OCI-LY3 (cell line): ENCODE measurements at regions not wholly inside any gene's neighbourhood (a gene's known extent, or its start where the extent isn't known, plus 50 kb on each side); places are given as distances from the start of the nearest gene placed in this dataset.

Source experiments
- H2AFZ ChIP-seq: fragments of 200-600, 300-600 bp; shearing (Covaris generic); 2 replicates; pipeline ENCODE4 v1.6.0; 2014; ENCODE audit warnings: antibody characterized with exemption, low read depth, low read length
- H3K27ac ChIP-seq: fragments of 200-600, 300-600 bp; sonication (generic); 2 replicates; pipeline ENCODE4 v1.5.1; 2014; ENCODE audit warnings: mild to moderate bottlenecking, low read length, moderate library complexity, mixed read lengths
- H3K27me3 ChIP-seq: fragments of 200-600, 300-600 bp; sonication (generic); 2 replicates; pipeline ENCODE4 v1.6.1; 2014; ENCODE audit warnings: low read depth, low read length, mixed read lengths
- H3K36me3 ChIP-seq: fragments of 200-600, 300-600 bp; sonication (generic); replicated peaks from 2 replicates; pipeline ENCODE3; 2014; ENCODE audit warnings: low read depth, low read length, mixed read lengths
- H3K4me1 ChIP-seq: fragments of 300-600, 200-600 bp; sonication (generic); 2 replicates; pipeline ENCODE4 v1.6.1; 2014; ENCODE audit warnings: low read length, mixed read lengths
- H3K4me2 ChIP-seq: fragments of 200-600, 300-600 bp; sonication (generic); 2 replicates; pipeline ENCODE4 v1.6.1; 2014; ENCODE audit warnings: low read length, mixed read lengths
- H3K4me3 ChIP-seq: fragments of 300-600, 200-600 bp; sonication (generic); 2 replicates; pipeline ENCODE4 v1.5.1; 2014; ENCODE audit warnings: antibody characterized with exemption, mild to moderate bottlenecking, low read length, moderate library complexity
- H3K79me2 ChIP-seq: fragments of 300-600, 200-600 bp; shearing (Covaris generic); 2 replicates; pipeline ENCODE4 v1.6.1; 2014; ENCODE audit warnings: mild to moderate bottlenecking, low read length, mixed read lengths
- H3K9ac ChIP-seq: fragments of 300-600, 200-600 bp; shearing (Covaris generic); 2 replicates; pipeline ENCODE4 v1.6.0; 2014; ENCODE audit warnings: mild to moderate bottlenecking, low read length, moderate library complexity
- H3K9me3 ChIP-seq: fragments of 200-600, 300-600 bp; shearing (Covaris generic); 2 replicates; pipeline ENCODE4 v1.6.1; 2014; ENCODE audit warnings: low read length, mixed read lengths; ENCODE audit not compliant: insufficient read depth
- H4K20me1 ChIP-seq: fragments of 200-600, 300-600 bp; sonication (generic); 2 replicates; pipeline ENCODE4 v1.6.1; 2016; ENCODE audit warnings: low read length, mixed read lengths; ENCODE audit not compliant: insufficient read depth
- EZH2phosphoT487 ChIP-seq: fragments of 200-600 bp; shearing (Covaris generic); IDR thresholded peaks from 2 replicates; pipeline ENCODE4 v1.6.1; 2018; ENCODE audit warnings: antibody characterized with exemption, mixed run types, low read depth
- TF ChIP-seq, protein P1 (sequence below): fragments of 200-600, 300-600 bp; sonication (generic); IDR thresholded peaks from 2 replicates; pipeline ENCODE4 v1.5.1; 2014; ENCODE audit warnings: antibody characterized with exemption, low read length, low read depth

DNA sequence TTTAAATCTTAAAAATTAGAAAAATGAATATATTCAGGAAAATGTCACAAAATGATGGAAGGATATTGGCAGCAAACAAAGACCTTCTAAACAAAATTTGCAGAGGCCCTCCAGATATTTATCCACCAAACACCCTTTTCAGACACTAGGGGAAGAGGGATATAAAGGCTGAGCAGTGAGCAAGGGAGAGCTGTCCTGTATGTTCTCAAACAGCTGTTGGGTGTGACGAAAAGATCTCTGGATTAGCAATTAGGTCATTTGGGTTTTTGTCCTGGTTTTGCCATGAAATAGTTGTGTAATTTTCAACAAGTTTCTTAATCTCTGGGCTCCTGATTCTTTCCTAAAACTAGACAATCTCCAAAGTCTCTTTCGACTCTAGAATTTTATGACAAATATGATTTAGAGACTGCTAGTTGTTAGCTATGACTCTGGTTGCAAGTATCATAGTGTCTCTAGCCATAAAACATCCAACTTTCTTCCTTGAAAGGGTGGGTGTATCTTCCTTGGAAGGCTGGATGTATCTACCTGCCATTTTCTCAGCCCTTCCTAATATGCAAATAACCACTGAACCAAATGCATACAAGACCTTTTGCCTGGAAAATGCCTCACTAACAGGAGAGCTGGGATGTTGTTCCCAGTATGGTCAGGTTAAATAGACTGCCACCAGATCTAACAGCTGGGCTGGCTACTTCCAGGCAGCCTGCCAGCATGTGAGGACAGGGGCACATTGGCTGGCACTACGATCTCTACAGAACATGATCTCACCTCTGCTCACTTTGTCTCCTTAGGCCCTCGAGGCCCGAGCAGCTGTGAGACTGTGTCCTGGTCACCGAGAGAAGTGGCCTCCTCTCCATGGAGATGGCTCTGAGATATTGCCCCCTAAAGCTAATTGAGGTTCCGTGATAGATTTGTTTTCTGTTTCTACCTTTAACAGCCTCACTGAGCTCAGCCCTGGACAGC is 225.5 kb upstream of the JADE1 start:
- no peaks in the 10 kb centered on the region for H3K27me3 ChIP-seq
- no peak overlapping the region for H2AFZ ChIP-seq
- H3K4me1 ChIP-seq, result no peaks in the 10 kb centered on the region
- no peak overlapping the region for H3K27ac ChIP-seq
- no peak overlapping the region for H3K9ac ChIP-seq
- H4K20me1 ChIP-seq, result no peaks in the 10 kb centered on the region
- H3K4me2 ChIP-seq, result no peak overlapping the region
- no peak overlapping the region for H3K4me3 ChIP-seq
- no peak for TF ChIP-seq EZH2phosphoT487
- TF ChIP-seq, protein P1, sequence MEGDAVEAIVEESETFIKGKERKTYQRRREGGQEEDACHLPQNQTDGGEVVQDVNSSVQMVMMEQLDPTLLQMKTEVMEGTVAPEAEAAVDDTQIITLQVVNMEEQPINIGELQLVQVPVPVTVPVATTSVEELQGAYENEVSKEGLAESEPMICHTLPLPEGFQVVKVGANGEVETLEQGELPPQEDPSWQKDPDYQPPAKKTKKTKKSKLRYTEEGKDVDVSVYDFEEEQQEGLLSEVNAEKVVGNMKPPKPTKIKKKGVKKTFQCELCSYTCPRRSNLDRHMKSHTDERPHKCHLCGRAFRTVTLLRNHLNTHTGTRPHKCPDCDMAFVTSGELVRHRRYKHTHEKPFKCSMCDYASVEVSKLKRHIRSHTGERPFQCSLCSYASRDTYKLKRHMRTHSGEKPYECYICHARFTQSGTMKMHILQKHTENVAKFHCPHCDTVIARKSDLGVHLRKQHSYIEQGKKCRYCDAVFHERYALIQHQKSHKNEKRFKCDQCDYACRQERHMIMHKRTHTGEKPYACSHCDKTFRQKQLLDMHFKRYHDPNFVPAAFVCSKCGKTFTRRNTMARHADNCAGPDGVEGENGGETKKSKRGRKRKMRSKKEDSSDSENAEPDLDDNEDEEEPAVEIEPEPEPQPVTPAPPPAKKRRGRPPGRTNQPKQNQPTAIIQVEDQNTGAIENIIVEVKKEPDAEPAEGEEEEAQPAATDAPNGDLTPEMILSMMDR, result no peak
- no peaks in the 10 kb centered on the region for H3K9me3 ChIP-seq
- no peaks in the 10 kb centered on the region for H3K36me3 ChIP-seq
- no peaks in the 10 kb centered on the region for H3K79me2 ChIP-seq

DNA sequence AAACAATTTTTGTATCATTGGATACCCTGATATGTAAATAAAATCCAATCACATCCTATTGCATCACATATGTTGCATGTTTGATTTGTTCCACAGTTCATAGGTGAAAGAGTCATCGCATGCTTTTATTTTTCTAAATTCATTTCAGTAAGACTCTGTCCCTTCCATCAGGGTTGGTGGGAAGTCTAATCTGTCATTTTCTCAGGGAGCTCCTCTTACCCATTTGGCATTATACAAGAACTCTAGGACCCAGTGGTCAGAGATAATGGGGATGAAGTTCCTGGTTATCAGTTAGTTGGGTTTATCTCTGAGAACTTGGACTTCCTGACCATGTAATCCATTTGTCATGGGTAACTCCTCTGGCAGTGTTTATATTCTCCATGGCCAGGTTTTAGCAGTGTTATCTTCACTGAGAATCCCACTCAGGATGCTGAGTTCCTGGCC is 227.1 kb upstream of the JADE1 start:
- H3K9me3 ChIP-seq, result no peaks in the 10 kb centered on the region
- H3K4me1 ChIP-seq, result no peaks in the 10 kb centered on the region
- H3K27ac ChIP-seq, result no peak overlapping the region
- no peak overlapping the region for H2AFZ ChIP-seq
- no peak overlapping the region for H3K4me3 ChIP-seq
- H4K20me1 ChIP-seq, result no peaks in the 10 kb centered on the region
- no peaks in the 10 kb centered on the region for H3K36me3 ChIP-seq
- H3K27me3 ChIP-seq, result no peaks in the 10 kb centered on the region
- no peaks in the 10 kb centered on the region for H3K79me2 ChIP-seq
- H3K9ac ChIP-seq, result no peak overlapping the region
- TF ChIP-seq EZH2phosphoT487, result no peak
- TF ChIP-seq, protein P1, result no peak
- no peak overlapping the region for H3K4me2 ChIP-seq

DNA sequence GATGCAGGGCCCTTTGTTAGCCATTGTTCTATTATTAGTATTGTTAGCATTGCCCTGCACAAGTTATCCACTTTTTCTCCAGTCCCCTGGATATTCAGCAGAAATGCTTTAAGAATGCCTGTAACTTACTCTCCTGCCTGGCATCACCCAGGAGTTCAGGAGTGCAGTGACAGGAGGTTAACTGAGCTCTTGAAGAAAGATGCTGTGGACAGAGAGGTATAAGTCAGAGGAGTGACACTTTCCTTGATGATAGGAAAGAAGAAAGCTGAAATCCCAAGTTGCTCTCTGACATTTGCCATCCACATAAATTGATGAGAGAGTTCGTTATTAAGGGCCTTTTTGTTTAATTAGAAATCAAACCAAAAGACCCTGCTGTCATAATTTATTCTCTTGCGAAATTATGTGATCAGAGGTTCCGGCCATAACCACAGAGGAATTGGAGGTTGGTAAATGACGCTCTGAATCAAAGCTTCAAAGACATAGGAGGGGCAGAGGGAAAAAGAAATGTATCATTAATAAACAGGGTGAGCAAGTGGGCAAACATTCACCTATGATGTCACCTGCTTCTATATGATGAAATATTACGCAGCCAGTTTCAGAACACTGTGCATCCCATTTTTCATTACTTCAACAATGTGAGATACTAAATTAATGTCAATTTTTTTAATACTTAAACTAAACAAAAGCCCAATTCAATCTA is 230.2 kb upstream of the JADE1 start:
- H3K27me3 ChIP-seq, result no peaks in the 10 kb centered on the region
- H4K20me1 ChIP-seq, result no peaks in the 10 kb centered on the region
- no peak overlapping the region for H2AFZ ChIP-seq
- no peak overlapping the region for H3K27ac ChIP-seq
- H3K4me2 ChIP-seq, result no peak overlapping the region
- no peaks in the 10 kb centered on the region for H3K36me3 ChIP-seq
- no peak overlapping the region for H3K9ac ChIP-seq
- H3K79me2 ChIP-seq, result no peaks in the 10 kb centered on the region
- TF ChIP-seq, protein P1, result no peak
- no peak for TF ChIP-seq EZH2phosphoT487
- H3K4me3 ChIP-seq, result no peak overlapping the region
- no peaks in the 10 kb centered on the region for H3K9me3 ChIP-seq
- H3K4me1 ChIP-seq, result no peaks in the 10 kb centered on the region

DNA sequence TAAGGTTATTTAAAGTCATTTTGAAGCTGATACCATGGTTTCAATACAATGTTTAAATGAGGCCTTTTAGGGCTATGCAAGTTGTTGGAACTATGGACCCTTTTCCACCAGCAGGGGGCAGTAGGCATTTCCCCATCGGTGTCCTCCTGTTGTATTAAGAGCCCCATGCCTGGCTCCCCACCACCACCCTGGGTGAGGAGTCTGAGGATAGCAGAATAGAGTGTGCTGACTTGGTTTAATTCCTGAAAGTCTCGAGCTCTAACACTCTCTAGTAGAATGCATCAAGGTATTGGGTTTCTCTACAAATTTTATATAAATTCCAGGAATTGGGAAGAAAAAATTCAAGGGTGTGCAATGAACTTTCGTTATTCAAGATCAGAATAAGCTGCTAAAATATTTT is 234.8 kb upstream of the JADE1 start:
- TF ChIP-seq EZH2phosphoT487, result no peak
- TF ChIP-seq, protein P1, result peak; percentile 84
- Histone ChIP-seq H3K79me2 (no peaks in the 10 kb centered on the region), H3K4me3 (no peak overlapping the region), H3K27ac (no peak overlapping the region), H3K9me3 (no peaks in the 10 kb centered on the region), H3K9ac (no peak overlapping the region), H3K4me1 (no peaks in the 10 kb centered on the region), H3K36me3 (no peaks in the 10 kb centered on the region), H3K27me3 (no peaks in the 10 kb centered on the region), H4K20me1 (no peaks in the 10 kb centered on the region), H2AFZ (no peak overlapping the region), H3K4me2 (no peak overlapping the region)
